Fibroblast of villous mesenchyme (primary cell): ENCODE measurements at regions not wholly inside any gene's neighbourhood (a gene's known extent, or its start where the extent isn't known, plus 50 kb on each side); places are given as distances from the start of the nearest gene placed in this dataset.

Experiments used
- DNase-seq: peaks from one replicate; pipeline ENCODE4 v3.0.0-alpha.2; 2010; ENCODE audit warnings: low read depth
- H3K4me3 ChIP-seq: 2 replicates; pipeline ENCODE4 v1.5.1; 2011; ENCODE audit warnings: low read depth, mild to moderate bottlenecking, low read length
- TF ChIP-seq, protein P1 (sequence below): IDR thresholded peaks from 2 replicates; pipeline ENCODE4 v1.5.1; 2012; ENCODE audit warnings: low read depth, mild to moderate bottlenecking, low read length; ENCODE audit not compliant: insufficient read depth

DNA sequence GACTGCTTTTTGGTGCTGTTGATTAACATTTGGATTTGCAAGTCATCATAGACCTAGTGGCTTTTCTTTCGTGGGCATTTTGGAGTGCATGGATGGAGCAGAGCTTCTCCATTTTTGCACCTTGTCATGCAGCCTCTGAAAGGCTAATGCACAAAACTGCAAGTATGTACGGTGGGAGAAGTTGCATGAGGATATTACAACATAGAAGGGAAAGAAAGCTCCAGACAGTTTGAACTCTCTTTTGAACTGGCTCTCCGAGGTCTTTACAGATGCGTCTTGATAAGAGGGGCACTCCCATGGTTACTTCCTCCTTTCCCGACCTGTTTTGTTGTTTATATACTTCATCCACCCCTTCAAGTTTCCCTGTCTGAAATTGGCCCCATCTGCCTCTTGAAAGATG is 147.1 kb upstream of the GBE1 start:
- no peak for DNase-seq
- no peak overlapping the region for H3K4me3 ChIP-seq
- TF ChIP-seq, protein P1, sequence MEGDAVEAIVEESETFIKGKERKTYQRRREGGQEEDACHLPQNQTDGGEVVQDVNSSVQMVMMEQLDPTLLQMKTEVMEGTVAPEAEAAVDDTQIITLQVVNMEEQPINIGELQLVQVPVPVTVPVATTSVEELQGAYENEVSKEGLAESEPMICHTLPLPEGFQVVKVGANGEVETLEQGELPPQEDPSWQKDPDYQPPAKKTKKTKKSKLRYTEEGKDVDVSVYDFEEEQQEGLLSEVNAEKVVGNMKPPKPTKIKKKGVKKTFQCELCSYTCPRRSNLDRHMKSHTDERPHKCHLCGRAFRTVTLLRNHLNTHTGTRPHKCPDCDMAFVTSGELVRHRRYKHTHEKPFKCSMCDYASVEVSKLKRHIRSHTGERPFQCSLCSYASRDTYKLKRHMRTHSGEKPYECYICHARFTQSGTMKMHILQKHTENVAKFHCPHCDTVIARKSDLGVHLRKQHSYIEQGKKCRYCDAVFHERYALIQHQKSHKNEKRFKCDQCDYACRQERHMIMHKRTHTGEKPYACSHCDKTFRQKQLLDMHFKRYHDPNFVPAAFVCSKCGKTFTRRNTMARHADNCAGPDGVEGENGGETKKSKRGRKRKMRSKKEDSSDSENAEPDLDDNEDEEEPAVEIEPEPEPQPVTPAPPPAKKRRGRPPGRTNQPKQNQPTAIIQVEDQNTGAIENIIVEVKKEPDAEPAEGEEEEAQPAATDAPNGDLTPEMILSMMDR: no peak

DNA sequence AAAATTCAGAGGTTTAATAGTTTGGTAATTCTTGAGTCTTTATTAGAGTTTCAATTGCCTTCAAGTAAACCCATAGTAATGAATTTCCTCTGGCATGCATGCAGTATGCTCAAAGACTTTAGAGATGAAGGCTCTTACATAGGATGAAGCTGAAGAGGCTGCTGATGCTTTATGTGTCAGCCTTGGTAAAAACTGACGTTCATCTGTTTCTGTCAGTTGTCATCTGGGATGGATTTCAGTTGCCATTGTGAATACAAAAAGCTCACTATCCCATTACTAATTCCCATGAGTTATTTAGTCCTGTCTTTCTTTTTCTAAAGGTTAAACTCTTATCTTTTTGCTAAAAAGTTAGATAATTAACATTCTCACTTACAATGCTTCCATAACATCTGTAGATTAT is 136.9 kb upstream of the GBE1 start:
- no peak overlapping the region for H3K4me3 ChIP-seq
- TF ChIP-seq, protein P1: no peak
- DNase-seq: no peak

DNA sequence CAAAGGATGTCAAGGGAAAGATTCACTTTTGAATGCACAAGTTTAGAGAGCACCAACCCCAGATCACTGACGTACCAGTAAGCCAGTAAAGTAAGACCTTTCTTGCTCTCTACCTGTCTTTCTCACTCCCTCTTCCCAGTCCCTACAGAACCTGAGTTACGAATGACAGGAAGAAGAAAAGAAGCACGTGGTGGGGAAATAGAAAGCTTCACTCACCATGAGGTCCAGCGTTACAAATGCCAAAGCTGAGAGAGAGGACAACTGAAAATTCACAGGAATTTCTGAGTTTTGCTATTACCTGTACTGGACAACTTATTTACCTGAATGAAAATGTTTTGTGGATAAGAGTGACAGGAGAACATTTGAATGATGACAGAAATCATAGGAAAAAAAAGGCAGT is 133.2 kb upstream of the GBE1 start:
- H3K4me3 ChIP-seq: no peak overlapping the region
- no peak for DNase-seq
- TF ChIP-seq, protein P1: no peak

DNA sequence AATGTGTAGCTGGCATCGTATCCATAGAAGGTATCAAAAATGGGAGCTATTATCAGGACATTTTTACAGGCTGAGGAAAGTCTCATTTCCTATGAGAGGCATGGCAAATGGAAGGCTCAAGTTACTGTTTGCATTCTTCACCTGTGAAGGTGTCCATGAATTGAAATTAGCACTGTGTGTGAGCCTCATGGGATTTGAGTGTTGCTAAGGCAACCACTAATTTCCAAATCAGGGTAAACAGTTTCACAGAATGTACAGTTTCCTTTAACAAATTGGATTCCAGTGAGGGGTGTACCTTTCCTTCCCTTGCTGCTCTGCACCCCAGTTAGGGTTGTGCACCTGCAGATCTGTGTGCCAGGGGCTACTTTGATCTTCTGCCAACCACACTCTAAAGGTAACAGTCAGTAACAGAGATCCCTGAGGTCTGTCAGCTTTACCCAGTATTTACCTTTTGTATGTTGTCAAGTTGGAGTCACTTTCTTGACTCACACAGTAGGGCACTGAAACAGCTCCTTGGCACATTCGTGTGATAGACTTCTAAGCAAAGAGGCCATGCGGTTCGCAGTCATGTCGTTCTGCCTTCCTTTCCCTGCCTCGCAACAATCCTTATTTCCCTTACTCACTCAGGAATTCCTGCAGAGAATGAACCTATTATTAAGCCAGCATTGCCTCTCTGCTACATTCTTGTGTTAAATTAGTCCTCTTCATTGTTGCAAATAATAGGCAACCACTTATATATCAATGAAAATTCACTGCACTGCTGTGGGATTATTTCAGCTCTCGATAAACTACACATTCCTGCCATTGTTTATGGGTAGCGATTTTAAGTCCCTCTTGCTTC is 129.8 kb upstream of the GBE1 start:
- TF ChIP-seq, protein P1: no peak
- no peak overlapping the region for H3K4me3 ChIP-seq
- no peak for DNase-seq

DNA sequence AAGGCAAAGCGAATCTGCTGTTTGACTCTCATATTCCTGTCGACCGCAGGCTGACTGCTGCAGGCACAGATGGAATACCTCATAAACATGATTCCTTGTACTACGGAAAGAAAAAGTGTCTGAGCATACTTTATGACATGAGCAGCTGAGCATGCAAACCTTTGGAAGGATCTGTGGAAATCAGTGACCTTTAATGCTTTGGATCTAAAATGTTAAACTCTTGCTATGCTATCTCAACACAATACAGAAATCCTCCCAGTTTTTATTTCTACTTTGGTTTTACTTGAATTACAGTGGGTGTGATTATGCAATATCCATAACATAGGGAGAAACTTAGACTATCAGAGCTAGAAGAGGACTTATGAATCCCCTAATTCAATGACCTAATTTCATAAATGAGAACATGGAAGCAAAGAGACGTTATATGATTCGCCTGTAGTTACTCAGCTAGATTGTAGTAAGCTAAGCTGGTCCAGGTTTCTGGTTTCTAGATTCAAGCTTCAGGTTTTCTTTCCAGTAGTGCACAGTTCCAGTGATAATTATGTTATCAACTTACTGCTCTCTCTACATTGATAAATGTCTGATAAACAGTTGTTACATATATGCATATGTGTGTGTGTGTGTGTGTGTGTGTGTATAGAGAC is 127.6 kb upstream of the GBE1 start:
- no peak overlapping the region for H3K4me3 ChIP-seq
- peak; percentile 50 for DNase-seq
- TF ChIP-seq, protein P1: no peak

DNA sequence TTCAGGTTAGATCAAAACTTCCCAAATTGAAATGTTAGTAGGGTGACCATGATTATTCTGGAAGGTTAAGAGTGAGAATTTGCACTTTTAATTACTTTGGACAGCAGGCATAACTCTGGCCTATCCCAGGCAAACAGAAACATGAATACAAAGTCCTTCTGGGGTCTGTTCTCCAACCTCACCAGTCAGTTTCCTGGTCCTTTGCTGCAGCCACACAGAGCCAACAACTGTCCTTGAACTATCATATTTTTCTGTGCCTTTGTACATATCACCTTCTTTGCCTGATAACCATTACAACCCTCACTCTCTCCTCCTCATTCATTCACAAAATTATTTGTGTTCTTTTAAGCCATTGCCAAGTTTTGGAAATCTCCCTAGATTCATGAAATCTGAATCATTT is 126.0 kb upstream of the GBE1 start:
- no peak for DNase-seq
- H3K4me3 ChIP-seq: no peak overlapping the region
- TF ChIP-seq, protein P1: no peak
